ENCODE measurements at regions not wholly inside any gene's neighbourhood (a gene's known extent, or its start where the extent isn't known, plus 50 kb on each side); places are given as distances from the start of the nearest gene placed in this dataset.

GRCh38 chr2:34844629-34845028 is 1245.5 kb upstream of the FAM98A start:
- Mint-ChIP-seq H3K27me3 (no peaks in the 10 kb centered on the region), H3K4me1 (ENCODE audit: low read depth) (peaks cover 10% of the 10 kb centered on the region), H3K9me3 (ENCODE audit: low read depth) (peaks cover 3% of the 10 kb centered on the region), H3K27ac (no peak overlapping the region), H3K36me3 (ENCODE audit: insufficient read depth) (no peaks in the 10 kb centered on the region), H3K4me3 (ENCODE audit: low read depth) (no peak overlapping the region)
- TF ChIP-seq, protein P1, sequence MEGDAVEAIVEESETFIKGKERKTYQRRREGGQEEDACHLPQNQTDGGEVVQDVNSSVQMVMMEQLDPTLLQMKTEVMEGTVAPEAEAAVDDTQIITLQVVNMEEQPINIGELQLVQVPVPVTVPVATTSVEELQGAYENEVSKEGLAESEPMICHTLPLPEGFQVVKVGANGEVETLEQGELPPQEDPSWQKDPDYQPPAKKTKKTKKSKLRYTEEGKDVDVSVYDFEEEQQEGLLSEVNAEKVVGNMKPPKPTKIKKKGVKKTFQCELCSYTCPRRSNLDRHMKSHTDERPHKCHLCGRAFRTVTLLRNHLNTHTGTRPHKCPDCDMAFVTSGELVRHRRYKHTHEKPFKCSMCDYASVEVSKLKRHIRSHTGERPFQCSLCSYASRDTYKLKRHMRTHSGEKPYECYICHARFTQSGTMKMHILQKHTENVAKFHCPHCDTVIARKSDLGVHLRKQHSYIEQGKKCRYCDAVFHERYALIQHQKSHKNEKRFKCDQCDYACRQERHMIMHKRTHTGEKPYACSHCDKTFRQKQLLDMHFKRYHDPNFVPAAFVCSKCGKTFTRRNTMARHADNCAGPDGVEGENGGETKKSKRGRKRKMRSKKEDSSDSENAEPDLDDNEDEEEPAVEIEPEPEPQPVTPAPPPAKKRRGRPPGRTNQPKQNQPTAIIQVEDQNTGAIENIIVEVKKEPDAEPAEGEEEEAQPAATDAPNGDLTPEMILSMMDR (IDR thresholded peaks at IDR 0.05; ENCODE audit: unreplicated experiment): no peak
- no peak for DNase-seq (ENCODE audit: low spot score, unreplicated experiment)

DNA sequence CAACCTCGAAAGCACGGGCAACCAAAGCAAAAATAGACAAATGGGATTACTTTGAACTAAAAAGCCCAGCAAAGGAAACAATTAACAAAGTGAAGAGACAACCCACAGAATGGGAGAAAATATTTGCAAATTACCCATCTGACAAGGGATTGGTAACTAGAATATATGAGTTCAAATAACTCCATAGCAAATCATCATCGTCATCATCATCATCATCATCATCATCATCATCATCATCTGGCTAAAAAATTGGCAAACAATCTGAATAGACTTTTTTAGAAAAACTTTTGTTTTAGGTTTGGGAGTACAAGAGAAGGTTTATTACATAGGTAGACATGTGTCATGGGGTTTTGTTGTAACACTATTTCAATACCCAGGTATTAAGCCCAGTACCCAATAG is 1239.3 kb upstream of the FAM98A start:
- Mint-ChIP-seq H3K9me3 (ENCODE audit: low read depth) (peaks cover 30% of the 10 kb centered on the region), H3K4me3 (ENCODE audit: low read depth) (no peak overlapping the region), H3K4me1 (ENCODE audit: low read depth) (no peaks in the 10 kb centered on the region), H3K27ac (no peak overlapping the region), H3K27me3 (peaks cover 3% of the 10 kb centered on the region), H3K36me3 (ENCODE audit: insufficient read depth) (peaks cover 2% of the 10 kb centered on the region)
- no peak for DNase-seq (ENCODE audit: low spot score, unreplicated experiment)
- TF ChIP-seq, protein P1 (IDR thresholded peaks at IDR 0.05; ENCODE audit: unreplicated experiment): no peak

- DNase-seq (ENCODE audit: low spot score, unreplicated experiment): no peak
- TF ChIP-seq, protein P1 (IDR thresholded peaks at IDR 0.05; ENCODE audit: unreplicated experiment): no peak
- peaks cover 30% of the 10 kb centered on the region for H3K9me3 Mint-ChIP-seq (ENCODE audit: low read depth)
- no peak overlapping the region for H3K4me3 Mint-ChIP-seq (ENCODE audit: low read depth)
- peaks cover 8% of the 10 kb centered on the region for H3K27me3 Mint-ChIP-seq
- no peaks in the 10 kb centered on the region for H3K4me1 Mint-ChIP-seq (ENCODE audit: low read depth)
- H3K27ac Mint-ChIP-seq: no peak overlapping the region
- peaks cover 2% of the 10 kb centered on the region for H3K36me3 Mint-ChIP-seq (ENCODE audit: insufficient read depth)
These were observed 1237.3 kb upstream of the FAM98A start for GRCh38 chr2:34836361-34836760.

DNA sequence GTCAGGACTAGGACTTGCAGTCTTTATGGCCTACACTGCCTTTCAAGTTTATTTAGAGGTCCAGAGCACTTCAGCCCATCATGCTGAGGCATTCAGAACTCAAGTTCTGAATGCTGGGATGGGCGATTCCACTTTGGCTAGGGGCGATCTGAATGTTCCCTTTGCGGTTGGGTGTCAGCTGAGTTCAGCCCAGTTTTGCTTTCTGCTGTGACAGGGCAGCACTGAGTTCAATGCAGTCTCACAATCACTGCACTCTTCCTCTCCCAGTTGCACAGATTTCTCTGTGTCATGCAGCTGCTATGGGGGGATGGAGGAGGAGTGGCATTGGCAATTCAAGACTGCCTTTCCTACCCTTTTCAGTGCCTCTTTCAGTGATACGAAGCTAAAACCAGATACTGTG is 1232.0 kb upstream of the FAM98A start:
- Mint-ChIP-seq H3K4me1 (ENCODE audit: low read depth) (peaks cover 18% of the 10 kb centered on the region), H3K4me3 (ENCODE audit: low read depth) (no peak overlapping the region), H3K27ac (no peak overlapping the region), H3K36me3 (ENCODE audit: insufficient read depth) (peaks cover 3% of the 10 kb centered on the region), H3K9me3 (ENCODE audit: low read depth) (peaks cover 14% of the 10 kb centered on the region), H3K27me3 (peaks cover 10% of the 10 kb centered on the region)
- DNase-seq (ENCODE audit: low spot score, unreplicated experiment): no peak
- TF ChIP-seq, protein P1 (IDR thresholded peaks at IDR 0.05; ENCODE audit: unreplicated experiment): no peak

GRCh38 chr2:34828481-34828880 is 1229.4 kb upstream of the FAM98A start:
- Mint-ChIP-seq H3K9me3 (ENCODE audit: low read depth) (peaks cover 3% of the 10 kb centered on the region), H3K4me1 (ENCODE audit: low read depth) (peaks cover 23% of the 10 kb centered on the region), H3K27ac (no peak overlapping the region), H3K4me3 (ENCODE audit: low read depth) (no peak overlapping the region), H3K27me3 (peaks cover 7% of the 10 kb centered on the region), H3K36me3 (ENCODE audit: insufficient read depth) (peaks cover 3% of the 10 kb centered on the region)
- TF ChIP-seq, protein P1 (IDR thresholded peaks at IDR 0.05; ENCODE audit: unreplicated experiment): no peak
- DNase-seq (ENCODE audit: low spot score, unreplicated experiment): no peak
